HG03060 (cell line): ENCODE measurements at regions not wholly inside any gene's neighbourhood (a gene's known extent, or its start where the extent isn't known, plus 50 kb on each side); places are given as distances from the start of the nearest gene placed in this dataset.
"Not testable (repeated sequence)": the region's sequence is repeated elsewhere in the genome, so short reads cannot be mapped to it uniquely, and the experiment has no call there.

ENCODE experiments used
- ATAC-seq: cut with Tn5 transposase; IDR thresholded peaks from one replicate; pipeline ENCODE4 v1.9.1; 2021; ENCODE audit warnings: low read depth, moderate number of reproducible peaks; ENCODE audit not compliant: unreplicated experiment

GRCh38 chr6:140401761-140402160 is 1027.3 kb upstream of the CITED2 start:
- ATAC-seq, result no peak

GRCh38 chr6:140398076-140398475 is 1023.6 kb upstream of the CITED2 start:
- no peak for ATAC-seq

- ATAC-seq, result no peak
These were observed 1022.7 kb upstream of the CITED2 start for GRCh38 chr6:140397106-140397505.

- ATAC-seq, result no peak
These were observed 1019.5 kb upstream of the CITED2 start for GRCh38 chr6:140393665-140394540.

GRCh38 chr6:140388815-140389214 is 1014.4 kb upstream of the CITED2 start:
- ATAC-seq, result no peak

- no peak for ATAC-seq
These were observed 1013.8 kb upstream of the CITED2 start for GRCh38 chr6:140388192-140388802.

GRCh38 chr6:140385679-140386078 is 1011.2 kb upstream of the CITED2 start:
- no peak for ATAC-seq

- no peak for ATAC-seq
These were observed 1007.9 kb upstream of the CITED2 start for GRCh38 chr6:140382355-140382754.

- no peak for ATAC-seq
These were observed 1006.2 kb upstream of the CITED2 start for GRCh38 chr6:140380427-140381218.

- no peak for ATAC-seq
These were observed 1005.5 kb upstream of the CITED2 start for GRCh38 chr6:140379919-140380318.

GRCh38 chr6:140376209-140376608 is 1001.8 kb upstream of the CITED2 start:
- ATAC-seq, result no peak

- not testable (repeated sequence) for ATAC-seq
These were observed 999.3 kb upstream of the CITED2 start for GRCh38 chr6:140373728-140374127.

- no peak for ATAC-seq
These were observed 997.6 kb upstream of the CITED2 start for GRCh38 chr6:140372064-140372463.

- no peak for ATAC-seq
These were observed 996.8 kb upstream of the CITED2 start for GRCh38 chr6:140370976-140371870.

- ATAC-seq, result no peak
These were observed 996.0 kb upstream of the CITED2 start for GRCh38 chr6:140370441-140370840.

GRCh38 chr6:140366991-140367390 is 992.5 kb upstream of the CITED2 start:
- ATAC-seq, result no peak

- no peak for ATAC-seq
These were observed 990.5 kb upstream of the CITED2 start for GRCh38 chr6:140364916-140365315.

GRCh38 chr6:140360651-140361050 is 986.2 kb upstream of the CITED2 start:
- ATAC-seq, result no peak

GRCh38 chr6:140355476-140355875 is 981.0 kb upstream of the CITED2 start:
- ATAC-seq, result no peak

- ATAC-seq, result no peak
These were observed 979.8 kb upstream of the CITED2 start for GRCh38 chr6:140354296-140354695.
